A673 (cell line): ENCODE measurements at regions not wholly inside any gene's neighbourhood (a gene's known extent, or its start where the extent isn't known, plus 50 kb on each side); places are given as distances from the start of the nearest gene placed in this dataset.

Source experiments
- EZH2 ChIP-seq: fragments of 200-600 bp; sonication (generic); IDR thresholded peaks from 2 replicates; pipeline ENCODE4 v1.6.1; 2017; ENCODE audit warnings: borderline replicate concordance, low read depth, mild to moderate bottlenecking, mixed read lengths, antibody characterized with exemption, low read length; ENCODE audit not compliant: poor library complexity, severe bottlenecking
- TF ChIP-seq, protein P1 (sequence below): fragments of 300-800, 200-600 bp; sonication (generic); conservative IDR thresholded peaks from 2 replicates; pipeline ENCODE4 v1.5.1; 2017; ENCODE audit warnings: low read depth, mild to moderate bottlenecking, antibody characterized with exemption, low read length, moderate library complexity, mixed read lengths

DNA sequence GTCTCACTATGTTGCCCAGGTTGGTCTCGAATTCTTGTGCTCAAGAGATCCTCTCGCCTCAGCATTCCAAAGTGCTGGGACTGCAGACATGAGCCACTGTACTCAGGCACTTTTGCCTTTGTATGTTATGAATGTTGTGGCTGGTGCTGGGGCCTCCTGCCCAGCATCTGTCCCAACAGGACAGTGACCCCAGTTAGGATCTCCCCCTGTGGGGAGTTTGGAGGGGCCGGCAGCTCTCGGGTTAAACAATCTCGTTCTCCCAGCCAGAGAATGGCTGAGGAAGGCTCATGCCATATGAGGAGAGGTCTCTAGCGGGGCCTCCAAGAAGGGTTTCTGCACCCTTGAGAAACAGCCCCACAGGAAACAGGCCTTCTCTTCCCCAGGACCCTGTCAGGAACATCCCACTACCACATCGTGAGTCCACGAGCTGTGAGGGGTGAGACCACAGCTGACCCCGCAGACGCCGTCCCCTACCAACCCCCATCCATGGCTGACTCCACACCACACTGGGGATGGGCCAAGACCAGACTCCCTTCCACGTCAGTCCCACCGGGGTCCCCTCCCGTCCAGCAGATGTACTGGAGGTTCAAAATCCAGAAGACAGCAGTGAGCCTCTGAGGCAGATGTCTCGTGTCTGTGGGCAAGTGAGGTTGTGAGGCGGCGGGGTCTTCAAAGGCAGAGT lies 54.1 kb downstream of the SHANK2 start:
- TF ChIP-seq, protein P1, sequence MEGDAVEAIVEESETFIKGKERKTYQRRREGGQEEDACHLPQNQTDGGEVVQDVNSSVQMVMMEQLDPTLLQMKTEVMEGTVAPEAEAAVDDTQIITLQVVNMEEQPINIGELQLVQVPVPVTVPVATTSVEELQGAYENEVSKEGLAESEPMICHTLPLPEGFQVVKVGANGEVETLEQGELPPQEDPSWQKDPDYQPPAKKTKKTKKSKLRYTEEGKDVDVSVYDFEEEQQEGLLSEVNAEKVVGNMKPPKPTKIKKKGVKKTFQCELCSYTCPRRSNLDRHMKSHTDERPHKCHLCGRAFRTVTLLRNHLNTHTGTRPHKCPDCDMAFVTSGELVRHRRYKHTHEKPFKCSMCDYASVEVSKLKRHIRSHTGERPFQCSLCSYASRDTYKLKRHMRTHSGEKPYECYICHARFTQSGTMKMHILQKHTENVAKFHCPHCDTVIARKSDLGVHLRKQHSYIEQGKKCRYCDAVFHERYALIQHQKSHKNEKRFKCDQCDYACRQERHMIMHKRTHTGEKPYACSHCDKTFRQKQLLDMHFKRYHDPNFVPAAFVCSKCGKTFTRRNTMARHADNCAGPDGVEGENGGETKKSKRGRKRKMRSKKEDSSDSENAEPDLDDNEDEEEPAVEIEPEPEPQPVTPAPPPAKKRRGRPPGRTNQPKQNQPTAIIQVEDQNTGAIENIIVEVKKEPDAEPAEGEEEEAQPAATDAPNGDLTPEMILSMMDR, result no peak
- TF ChIP-seq EZH2, result no peak
